Stimulated activated CD8-positive, alpha-beta memory T cell treated with anti-CD3 and anti-CD28 coated beads, Interleukin-12 subunit alpha, Interleukin-12 subunit beta, amount 100 ng/mL, for 24 hours (primary cell): ENCODE measurements at regions not wholly inside any gene's neighbourhood (a gene's known extent, or its start where the extent isn't known, plus 50 kb on each side); places are given as distances from the start of the nearest gene placed in this dataset.

ENCODE experiments used
- DNase-seq: peaks from one replicate; pipeline ENCODE4 v3.0.0-alpha.2; 2020; ENCODE audit errors: extremely low read depth

GRCh38 chr11:95692526-95693260 lies 96.9 kb downstream of the FAM76B start:
- no peak for DNase-seq

GRCh38 chr11:95690100-95690499 lies 99.5 kb downstream of the FAM76B start:
- DNase-seq: no peak

- no peak for DNase-seq
Observed at GRCh38 chr11:95688501-95689222, 100.9 kb downstream of the FAM76B start.

DNA sequence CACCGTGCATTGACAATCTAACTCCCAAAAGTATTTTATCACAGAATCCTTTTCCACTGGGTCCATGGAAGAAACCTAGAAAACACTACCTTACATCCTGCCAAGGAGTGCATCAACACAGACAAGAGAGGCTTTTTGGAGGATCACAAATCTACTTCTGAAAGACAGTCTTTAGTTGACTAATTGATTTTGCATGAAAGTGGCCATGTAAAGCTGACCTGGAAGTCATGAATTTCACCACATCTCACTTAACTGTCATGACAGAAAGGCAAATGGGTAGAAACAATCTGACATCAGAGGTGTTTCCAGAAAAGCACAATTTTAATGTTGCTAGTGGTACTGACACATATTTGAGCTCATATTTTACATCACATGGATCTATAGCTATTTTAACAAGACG lies 101.6 kb downstream of the FAM76B start:
- no peak for DNase-seq

DNA sequence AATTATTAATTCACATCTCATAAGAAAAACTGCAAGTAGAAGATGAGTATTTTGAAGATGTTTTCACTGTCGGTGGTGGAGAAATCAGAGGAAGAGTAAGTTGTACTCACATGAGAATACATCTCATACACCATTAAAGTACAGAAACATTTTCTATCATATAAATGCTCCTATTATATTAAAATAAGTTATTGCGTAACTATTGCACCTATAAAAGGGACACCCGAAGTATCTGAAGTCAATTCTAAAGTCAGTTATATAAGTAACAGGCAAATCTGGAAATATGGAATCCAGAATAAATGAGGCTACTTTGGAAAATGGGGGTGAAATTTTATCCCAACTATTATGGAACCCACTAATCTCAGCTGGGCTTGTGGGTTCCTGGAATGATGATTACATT lies 103.3 kb downstream of the FAM76B start:
- no peak for DNase-seq

- DNase-seq: no peak
Observed at GRCh38 chr11:95684701-95685100, 104.9 kb downstream of the FAM76B start.

DNA sequence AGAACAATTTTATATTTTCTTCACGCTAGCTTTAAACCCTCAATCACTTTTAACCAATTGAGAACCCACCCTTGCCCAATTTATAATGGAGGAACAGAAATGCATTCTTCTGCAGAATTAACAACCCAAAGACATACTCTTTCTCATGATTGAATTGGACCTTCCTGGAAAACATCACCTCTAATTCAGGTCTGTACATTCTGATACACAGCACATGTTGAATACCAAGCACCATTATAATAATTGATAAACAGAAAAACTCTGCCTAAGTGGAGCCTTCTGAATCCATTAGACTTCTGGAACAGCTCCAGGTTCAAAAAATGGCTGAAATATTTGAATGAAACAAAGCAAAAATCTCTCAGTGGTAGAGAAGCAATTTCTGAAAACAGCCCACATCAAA lies 105.4 kb downstream of the FAM76B start:
- DNase-seq: no peak

DNA sequence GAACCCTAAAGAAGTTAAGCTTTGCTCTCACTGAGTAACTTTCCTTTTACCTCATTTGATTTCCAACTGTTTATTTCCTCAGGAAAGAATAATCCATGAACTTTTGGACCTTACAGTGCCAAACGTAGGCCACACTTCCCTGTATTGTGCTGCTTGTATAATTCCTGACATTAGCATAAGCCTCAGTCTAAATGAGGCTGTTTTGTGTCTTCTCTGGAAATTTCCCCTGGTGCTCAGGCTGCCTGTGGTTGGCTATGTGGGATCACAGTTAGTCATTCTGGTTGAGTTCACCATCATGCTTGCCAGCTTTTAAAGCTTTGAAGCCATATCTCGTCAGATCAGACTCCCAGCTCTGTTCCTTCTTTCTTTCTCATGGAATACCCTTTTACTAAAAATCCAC lies 107.0 kb downstream of the FAM76B start:
- DNase-seq: no peak

DNA sequence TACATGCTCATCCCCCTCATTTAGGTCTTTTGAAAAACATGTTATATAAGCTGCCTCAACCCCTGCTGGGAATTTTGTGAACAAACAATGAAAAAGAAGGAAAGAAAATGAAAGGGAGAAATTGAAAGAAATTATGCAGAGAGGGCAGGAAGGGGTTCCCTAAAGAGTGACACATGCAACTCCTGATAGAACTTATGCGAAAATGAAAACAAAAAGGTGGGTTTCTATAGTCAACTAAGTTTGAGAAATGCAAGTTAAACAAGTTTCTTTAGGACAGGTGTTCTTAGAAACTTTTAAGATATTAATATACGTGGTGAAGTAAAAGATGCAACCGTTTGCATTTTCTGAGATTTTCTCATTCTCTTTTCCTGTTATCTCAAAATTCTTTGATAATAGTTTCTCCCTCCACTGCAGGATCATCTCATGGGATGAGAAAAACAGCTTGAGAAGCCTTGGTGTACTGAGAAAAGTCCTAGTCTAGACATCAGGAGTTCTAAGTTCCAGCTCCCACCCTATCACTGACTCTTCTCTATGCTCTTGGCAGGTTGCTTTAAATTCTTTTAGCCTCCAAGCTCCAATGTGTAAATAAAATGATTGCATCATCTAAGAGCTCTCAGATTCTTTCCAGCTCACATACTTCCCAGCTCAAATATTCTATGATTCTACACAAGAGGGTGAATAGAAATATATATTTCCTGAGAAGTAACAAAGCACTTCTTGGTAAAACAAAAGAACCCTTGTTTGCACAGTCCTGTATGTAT lies 109.2 kb downstream of the FAM76B start:
- DNase-seq: no peak

DNA sequence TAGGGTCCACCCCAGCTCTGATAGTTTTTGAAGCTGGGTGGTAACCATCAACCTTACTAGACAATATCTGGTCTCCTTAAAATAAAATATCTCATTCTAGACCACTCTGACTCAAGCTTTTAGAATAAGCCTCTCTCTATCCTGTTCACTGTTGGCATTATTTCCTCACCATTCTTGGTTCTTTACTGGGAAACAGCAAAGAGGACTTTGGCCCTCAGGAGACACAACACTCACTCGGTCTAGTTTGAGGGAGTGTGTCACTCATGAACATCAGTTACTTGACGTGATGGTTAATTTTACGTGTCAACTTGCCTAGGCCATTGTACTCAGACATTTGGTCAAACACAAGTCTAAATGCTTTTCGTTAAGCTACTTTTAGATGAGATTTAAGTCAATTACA lies 110.6 kb downstream of the FAM76B start:
- DNase-seq: no peak

GRCh38 chr11:95676308-95676707 lies 113.3 kb downstream of the FAM76B start:
- DNase-seq: no peak

- DNase-seq: no peak
Observed at GRCh38 chr11:95675585-95675984, 114.0 kb downstream of the FAM76B start.

GRCh38 chr11:95674657-95675358 lies 114.8 kb downstream of the FAM76B start:
- DNase-seq: no peak

DNA sequence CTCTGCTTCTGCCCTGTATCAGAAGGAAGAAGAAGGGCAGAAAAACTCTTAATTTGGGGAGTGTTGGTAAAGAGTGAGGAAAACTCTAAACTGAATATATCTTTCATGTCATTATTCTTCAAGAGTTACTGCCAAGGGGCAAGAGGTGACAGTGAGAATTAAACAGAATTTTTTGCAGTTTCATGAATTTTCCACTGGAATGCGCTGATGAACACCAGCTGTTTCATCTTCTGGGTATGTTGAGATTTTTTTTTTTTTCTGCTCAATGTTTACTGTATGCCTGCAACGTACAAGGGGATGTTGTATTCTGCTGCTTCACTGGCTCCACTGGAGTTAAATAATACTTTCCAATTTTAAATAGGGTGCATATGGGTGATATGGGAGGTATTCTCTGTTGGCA lies 117.8 kb downstream of the FAM76B start:
- DNase-seq: no peak

- no peak for DNase-seq
Observed at GRCh38 chr11:95668131-95668530, 121.5 kb downstream of the FAM76B start.

DNA sequence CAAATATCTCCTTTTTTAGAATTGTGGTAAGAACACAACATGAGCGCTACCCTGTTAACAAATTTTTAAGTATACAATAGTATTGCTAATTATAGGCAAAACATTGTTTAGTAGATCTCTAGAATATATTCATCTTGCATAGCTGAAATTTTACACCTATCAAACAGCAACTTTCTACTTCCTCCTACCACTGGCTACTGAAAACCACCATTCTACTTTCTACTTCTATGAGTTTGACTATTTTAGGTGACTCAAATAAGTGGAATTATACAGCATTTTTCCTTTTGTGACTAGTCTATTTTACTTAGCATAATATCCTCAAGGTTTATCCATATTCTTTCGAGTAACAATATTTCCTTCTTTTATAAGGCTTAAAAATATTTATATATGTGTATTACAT lies 128.4 kb downstream of the FAM76B start:
- no peak for DNase-seq

- DNase-seq: no peak
Observed at GRCh38 chr11:95660038-95660437, 129.5 kb downstream of the FAM76B start.

DNA sequence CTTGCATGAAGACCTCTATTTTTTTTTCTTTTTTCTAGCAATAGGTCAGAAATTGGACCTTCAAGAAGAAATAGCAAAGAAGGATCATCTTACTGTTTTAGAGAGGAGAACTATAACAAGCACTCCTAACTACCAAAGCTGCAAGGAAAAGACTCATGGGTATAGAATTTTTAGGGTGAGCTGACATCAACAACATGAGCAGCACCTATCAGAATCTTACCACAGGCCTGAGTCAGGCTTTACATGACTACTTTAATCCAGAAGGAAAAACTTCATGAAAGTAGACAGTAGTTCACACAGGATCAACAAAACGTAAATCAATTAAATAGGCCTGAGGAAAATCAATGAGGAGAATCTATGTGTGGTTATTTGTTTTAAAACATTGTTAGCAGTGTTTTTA lies 130.5 kb downstream of the FAM76B start:
- no peak for DNase-seq

DNA sequence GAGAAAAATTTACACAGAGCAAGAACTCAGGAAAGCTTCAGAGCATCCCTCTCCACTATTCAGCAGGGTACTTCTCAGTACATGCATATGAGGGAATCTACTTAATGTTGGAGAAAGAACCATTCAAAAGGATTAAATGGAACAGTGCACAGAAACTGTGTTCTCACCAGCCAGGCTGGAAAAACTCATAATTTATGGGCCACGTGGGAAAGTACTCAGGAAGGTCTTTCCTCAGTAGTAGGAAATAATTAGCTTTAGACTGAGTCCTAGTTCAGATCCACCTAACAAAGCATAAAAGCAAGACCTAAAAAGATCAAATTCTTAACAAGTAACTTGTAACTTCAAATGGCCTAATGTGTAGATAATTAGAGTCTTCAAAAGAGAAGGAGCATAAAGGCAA lies 134.0 kb downstream of the FAM76B start:
- DNase-seq: no peak

GRCh38 chr11:95653680-95654079 lies 135.9 kb downstream of the FAM76B start:
- no peak for DNase-seq

- no peak for DNase-seq
Observed at GRCh38 chr11:95653099-95653498, 136.5 kb downstream of the FAM76B start.

- DNase-seq: no peak
Observed at GRCh38 chr11:95652002-95652472, 137.5 kb downstream of the FAM76B start.
